Activated T-cell treated with anti-CD3 and anti-CD28 coated beads, Interleukin-2, amount 50 U/mL, for 72 hours (primary cell): ENCODE measurements at regions not wholly inside any gene's neighbourhood (a gene's known extent, or its start where the extent isn't known, plus 50 kb on each side); places are given as distances from the start of the nearest gene placed in this dataset.

Source experiments
- ATAC-seq, 2 donors: fragments of 150-1000 bp; cut with Tn5 transposase; replicated peaks in 1 of 2; 2 replicates each; pipeline ENCODE4 v1.10.0; 2021; ENCODE audit warnings: moderate library complexity in 2 of 2, mild to moderate bottlenecking in 1 of 2
- DNase-seq, 2 donors: peaks; one replicate each; pipeline ENCODE4 v3.0.0; 2021 to 2022; ENCODE audit warnings: mixed read lengths in 1 of 2
- H3K27ac Mint-ChIP-seq: one replicate; pipeline ENCODE4 v1.8.0; 2022; ENCODE audit warnings: mild to moderate bottlenecking, moderate library complexity, mixed read lengths
- H3K27me3 Mint-ChIP-seq: one replicate; pipeline ENCODE4 v1.8.0; 2022; ENCODE audit warnings: low read depth, mixed read lengths
- H3K36me3 Mint-ChIP-seq, 2 donors: one replicate each; pipeline ENCODE4 v1.8.0; 2022; ENCODE audit warnings: mixed read lengths in 2 of 2, mild to moderate bottlenecking in 1 of 2; ENCODE audit not compliant: insufficient read depth in 2 of 2
- H3K4me1 Mint-ChIP-seq: one replicate; pipeline ENCODE4 v1.8.0; 2022; ENCODE audit warnings: low read depth, mixed read lengths
- H3K4me3 Mint-ChIP-seq, 2 donors: one replicate each; pipeline ENCODE4 v1.8.0; 2022; ENCODE audit warnings: mild to moderate bottlenecking in 2 of 2, mixed read lengths in 2 of 2, moderate library complexity in 2 of 2
- H3K9me3 Mint-ChIP-seq, 2 donors: one replicate each; pipeline ENCODE4 v1.8.0; 2022; ENCODE audit warnings: mixed read lengths in 2 of 2

DNA sequence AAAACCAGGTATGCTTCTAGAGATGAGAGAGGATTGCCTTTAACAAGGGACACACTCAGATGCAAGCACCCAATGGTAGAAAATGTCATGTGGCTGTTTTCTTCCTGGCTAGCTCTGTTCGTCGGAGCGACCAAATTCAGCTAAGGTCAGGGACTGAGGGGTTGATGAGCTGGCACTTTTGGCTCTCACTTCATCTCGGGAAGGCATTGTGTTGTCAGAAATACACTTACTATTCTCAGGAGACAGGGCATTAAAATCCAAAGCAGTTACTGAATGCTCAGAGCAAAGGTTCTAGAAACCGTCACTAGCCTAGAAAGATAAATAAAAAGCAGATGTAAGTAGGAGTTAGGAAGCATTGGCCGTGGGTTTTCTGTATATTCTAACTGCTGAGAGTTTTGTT is 275.7 kb upstream of the SSTR1 start:
- ATAC-seq, result no peak
- no peaks in the 10 kb centered on the region for H3K4me1 Mint-ChIP-seq
- H3K27me3 Mint-ChIP-seq, result peaks cover 5% of the 10 kb centered on the region
- DNase-seq, result no peak
- no peaks in the 10 kb centered on the region for H3K36me3 Mint-ChIP-seq
- H3K27ac Mint-ChIP-seq, result no peak overlapping the region
- no peaks in the 10 kb centered on the region for H3K9me3 Mint-ChIP-seq
- no peak overlapping the region for H3K4me3 Mint-ChIP-seq

- no peak overlapping the region for H3K4me3 Mint-ChIP-seq
- H3K27me3 Mint-ChIP-seq, result peaks cover 5% of the 10 kb centered on the region
- H3K9me3 Mint-ChIP-seq, result no peaks in the 10 kb centered on the region
Measured at GRCh38 chr14:37932481-37932880, 275.2 kb upstream of the SSTR1 start.

GRCh38 chr14:37936971-37937370 is 270.7 kb upstream of the SSTR1 start:
- H3K9me3 Mint-ChIP-seq, result peaks cover 0 to 2% of the 10 kb centered on the region in 2 donors
- ATAC-seq (no peak), DNase-seq (no peak)

More at GRCh38 chr14:37932481-37932880, 275.2 kb upstream of the SSTR1 start:
- Mint-ChIP-seq H3K36me3 (no peaks in the 10 kb centered on the region), H3K4me1 (no peaks in the 10 kb centered on the region), H3K27ac (no peak overlapping the region)
- ATAC-seq (no peak), DNase-seq (no peak)

DNA sequence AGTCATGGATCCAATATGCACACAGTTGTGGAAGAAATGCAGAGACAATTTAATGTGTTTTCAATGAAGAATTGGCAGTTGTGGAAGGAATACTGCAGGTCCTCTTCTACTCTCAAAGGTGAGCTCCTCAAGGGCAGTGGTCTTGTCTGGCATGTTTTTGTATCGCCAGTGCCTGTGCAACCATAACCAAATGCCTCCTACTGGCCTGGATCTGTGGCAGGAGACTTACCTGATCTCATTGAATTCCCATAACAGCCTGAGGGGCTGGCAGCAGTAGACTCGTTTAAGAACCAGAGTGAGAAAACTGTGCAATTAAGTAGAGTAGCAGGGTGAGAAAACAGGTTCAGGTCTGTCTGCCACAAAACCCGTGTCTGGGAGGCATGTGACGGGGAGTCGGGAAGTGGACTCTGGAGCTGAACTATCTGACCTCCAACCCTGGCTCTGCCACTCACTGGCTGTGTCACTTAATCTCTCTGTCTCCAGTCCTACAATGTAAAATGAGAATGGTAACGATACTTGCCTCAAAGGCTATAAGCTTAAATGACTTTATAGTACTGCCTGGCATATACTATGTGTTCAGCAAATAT is 268.2 kb upstream of the SSTR1 start:
- Mint-ChIP-seq H3K36me3 (no peaks in the 10 kb centered on the region), H3K27me3 (peaks cover 6% of the 10 kb centered on the region), H3K27ac (no peak overlapping the region), H3K9me3 (peaks cover under 1 to 2% of the 10 kb centered on the region in 2 donors), H3K4me1 (no peaks in the 10 kb centered on the region), H3K4me3 (no peak overlapping the region)
- DNase-seq, result no peak
- ATAC-seq, result no peak

More at GRCh38 chr14:37936971-37937370, 270.7 kb upstream of the SSTR1 start:
- Mint-ChIP-seq H3K4me1 (no peaks in the 10 kb centered on the region), H3K4me3 (no peak overlapping the region), H3K27ac (no peak overlapping the region), H3K36me3 (no peaks in the 10 kb centered on the region), H3K27me3 (peaks cover 6% of the 10 kb centered on the region)

DNA sequence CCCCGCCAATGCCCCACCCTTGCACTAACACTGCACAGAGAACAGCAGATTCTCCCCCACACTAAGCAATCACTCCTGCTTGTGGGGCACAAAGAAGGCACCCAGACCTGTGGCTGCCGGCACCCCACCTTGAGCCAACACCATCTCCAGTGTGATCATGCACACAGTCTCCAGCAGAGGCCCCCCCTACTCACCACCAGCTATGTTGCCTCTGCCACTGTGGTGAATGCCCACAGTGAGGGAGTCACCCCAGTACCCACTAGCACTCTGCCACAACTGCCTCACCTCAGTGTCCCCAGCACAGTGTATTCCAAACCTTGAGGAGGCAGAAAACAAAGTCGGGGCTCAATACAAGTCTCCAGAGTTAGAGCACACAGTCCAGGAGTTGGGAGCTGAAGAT is 261.7 kb upstream of the SSTR1 start:
- H3K27ac Mint-ChIP-seq, result no peak overlapping the region
- peaks cover 6% of the 10 kb centered on the region for H3K27me3 Mint-ChIP-seq
- peaks cover 5 to 7% of the 10 kb centered on the region in 2 donors for H3K36me3 Mint-ChIP-seq
- no peak for DNase-seq
- peaks cover 12 to 18% of the 10 kb centered on the region in 2 donors for H3K9me3 Mint-ChIP-seq
- H3K4me1 Mint-ChIP-seq, result no peaks in the 10 kb centered on the region
- ATAC-seq, result no peak
- no peak overlapping the region for H3K4me3 Mint-ChIP-seq

DNA sequence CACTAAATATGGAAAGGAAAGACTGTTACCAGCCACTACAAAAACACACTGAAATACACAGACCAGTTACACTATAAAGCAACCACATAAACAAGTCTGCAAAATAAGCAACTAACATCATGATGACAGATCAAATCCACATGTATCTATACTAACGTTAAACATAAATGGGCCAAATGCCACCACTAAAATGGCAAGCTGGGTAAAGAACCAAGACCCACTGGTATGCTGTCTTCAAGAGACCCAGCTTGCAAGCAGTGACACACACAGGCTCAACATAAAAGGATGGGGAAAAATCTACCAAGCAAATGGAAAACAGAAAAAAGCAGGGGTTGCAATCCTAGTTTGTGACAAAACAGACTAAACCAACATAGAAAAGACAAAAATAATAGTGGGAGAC is 260.9 kb upstream of the SSTR1 start:
- ATAC-seq (no peak), DNase-seq (no peak)
- Mint-ChIP-seq H3K4me1 (no peaks in the 10 kb centered on the region), H3K27ac (no peak overlapping the region), H3K4me3 (no peak overlapping the region), H3K9me3 (peaks cover 10 to 18% of the 10 kb centered on the region in 2 donors), H3K36me3 (peaks cover 5 to 7% of the 10 kb centered on the region in 2 donors), H3K27me3 (peaks cover 1% of the 10 kb centered on the region)

GRCh38 chr14:37948266-37948665 is 259.4 kb upstream of the SSTR1 start:
- DNase-seq, result no peak
- no peak for ATAC-seq
- H3K9me3 Mint-ChIP-seq, result peaks cover 10 to 18% of the 10 kb centered on the region in 2 donors
- H3K4me1 Mint-ChIP-seq, result no peaks in the 10 kb centered on the region
- H3K36me3 Mint-ChIP-seq, result peaks cover 5 to 7% of the 10 kb centered on the region in 2 donors
- no peaks in the 10 kb centered on the region for H3K27me3 Mint-ChIP-seq
- H3K27ac Mint-ChIP-seq, result no peak overlapping the region
- H3K4me3 Mint-ChIP-seq, result no peak overlapping the region

DNA sequence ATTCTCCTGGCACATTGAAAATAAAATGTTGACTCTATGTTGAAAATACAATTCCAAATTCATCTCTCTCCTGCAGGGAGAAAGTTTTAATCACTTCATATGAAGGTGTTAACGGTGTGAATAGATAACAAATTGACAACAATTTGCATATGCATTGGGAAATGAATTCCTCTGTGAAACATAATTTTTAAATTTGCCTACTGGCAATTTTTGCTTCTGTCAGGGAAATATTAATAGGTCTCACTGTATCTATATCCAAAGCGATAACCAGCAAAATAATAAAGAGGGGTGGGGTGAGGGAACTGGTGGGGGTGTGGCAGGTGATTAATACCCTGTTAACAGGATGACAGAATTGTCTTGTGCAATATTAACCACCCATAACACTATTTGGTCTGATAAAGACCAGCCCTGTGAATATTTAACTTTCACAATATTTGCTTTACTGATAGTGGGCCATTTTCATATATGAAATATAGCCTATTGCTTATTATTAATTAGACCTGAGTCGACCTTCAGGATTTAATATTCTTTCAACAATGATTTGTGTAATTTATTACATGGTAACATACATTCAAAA is 239.0 kb upstream of the SSTR1 start:
- no peak for ATAC-seq

DNA sequence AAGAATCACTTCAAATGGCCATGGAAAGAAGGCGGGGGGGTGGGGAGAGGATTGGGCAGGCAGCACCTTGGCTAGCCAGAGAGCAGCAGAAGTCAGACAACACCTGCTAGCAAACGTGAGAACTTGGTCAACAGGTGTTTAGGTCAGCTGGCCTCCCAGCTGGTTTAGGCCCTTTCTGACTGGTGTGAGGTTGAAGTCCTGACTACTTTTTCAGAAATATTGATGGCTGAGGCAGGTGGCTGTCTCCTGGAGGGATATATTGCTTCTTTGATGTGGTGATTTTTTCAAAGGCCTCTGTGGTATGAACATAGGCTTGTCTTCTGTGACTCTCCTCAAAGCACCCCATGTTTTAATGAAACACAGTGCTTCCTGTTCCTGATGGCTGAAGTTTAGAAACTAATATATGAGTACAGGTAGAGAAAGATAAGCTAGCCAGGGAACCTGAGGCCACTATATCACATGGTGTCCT is 238.2 kb upstream of the SSTR1 start:
- DNase-seq, result no peak
- ATAC-seq, result no peak
- Mint-ChIP-seq H3K27me3 (peaks cover 5% of the 10 kb centered on the region), H3K4me3 (no peak overlapping the region), H3K4me1 (no peaks in the 10 kb centered on the region), H3K27ac (no peak overlapping the region), H3K9me3 (peaks cover 2 to 6% of the 10 kb centered on the region in 2 donors), H3K36me3 (no peaks in the 10 kb centered on the region)

More for the DNA sequence above, 239.0 kb upstream of the SSTR1 start:
- Mint-ChIP-seq H3K4me1 (no peaks in the 10 kb centered on the region), H3K4me3 (no peak overlapping the region), H3K9me3 (peaks cover 3 to 7% of the 10 kb centered on the region in 2 donors), H3K27ac (no peak overlapping the region), H3K27me3 (no peaks in the 10 kb centered on the region), H3K36me3 (no peaks in the 10 kb centered on the region)
- no peak for DNase-seq

- H3K27ac Mint-ChIP-seq, result no peak overlapping the region
- H3K4me1 Mint-ChIP-seq, result no peaks in the 10 kb centered on the region
Measured at GRCh38 chr14:37970696-37971095, 237.0 kb upstream of the SSTR1 start.

DNA sequence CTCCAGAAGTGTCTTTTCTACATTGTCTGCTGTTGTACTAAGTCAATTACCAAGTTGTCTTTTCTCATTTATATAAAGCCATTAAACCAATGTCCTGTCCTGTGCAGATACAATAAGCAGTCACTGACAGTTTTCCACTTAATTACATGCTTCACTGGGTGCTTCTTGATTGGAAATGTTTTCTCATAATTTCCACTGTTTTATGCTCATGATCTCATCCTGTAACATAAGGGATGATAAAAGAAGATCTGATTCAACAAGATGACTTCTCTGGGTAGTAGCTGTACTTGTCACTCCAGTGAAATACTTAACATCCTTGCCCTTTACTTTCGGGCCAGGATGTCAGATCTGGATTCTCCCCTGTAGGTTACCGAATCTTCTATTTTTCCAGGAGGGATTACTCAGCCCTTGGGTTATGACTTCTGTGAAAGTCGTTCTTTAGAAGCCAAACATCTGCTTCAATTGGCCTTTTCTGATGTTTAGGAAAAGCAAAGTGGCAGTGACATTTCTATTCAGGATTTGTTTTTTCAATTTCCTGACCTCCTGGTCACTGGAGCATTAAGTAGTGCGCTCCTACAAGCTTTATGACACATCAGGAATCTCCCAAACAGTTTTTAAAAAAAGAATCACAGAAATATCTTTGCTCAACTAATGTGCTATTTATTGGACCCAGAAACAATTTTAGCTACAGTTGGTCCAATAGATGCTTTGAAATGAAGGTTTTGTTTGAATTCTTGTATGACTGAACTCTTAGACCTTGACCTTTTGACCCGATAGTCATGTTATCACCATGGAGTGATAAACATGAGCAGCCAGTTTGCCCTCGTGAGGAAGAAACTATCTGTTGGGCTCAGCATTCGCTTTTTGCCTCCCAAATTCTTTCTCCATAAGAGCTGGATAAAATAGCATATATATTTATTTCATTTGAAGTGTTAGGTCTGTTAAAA is 234.5 kb upstream of the SSTR1 start:
- H3K27ac Mint-ChIP-seq, result no peak overlapping the region
- no peaks in the 10 kb centered on the region for H3K4me1 Mint-ChIP-seq
- no peak overlapping the region for H3K4me3 Mint-ChIP-seq
- no peaks in the 10 kb centered on the region for H3K36me3 Mint-ChIP-seq
- H3K27me3 Mint-ChIP-seq, result peaks cover 11% of the 10 kb centered on the region
- DNase-seq (no peak), ATAC-seq (no peak)
- H3K9me3 Mint-ChIP-seq, result no peaks in the 10 kb centered on the region

More at GRCh38 chr14:37970696-37971095, 237.0 kb upstream of the SSTR1 start:
- Mint-ChIP-seq H3K4me3 (no peak overlapping the region), H3K27me3 (peaks cover 11% of the 10 kb centered on the region), H3K9me3 (peaks cover 0 to 2% of the 10 kb centered on the region in 2 donors), H3K36me3 (no peaks in the 10 kb centered on the region)
- DNase-seq (no peak), ATAC-seq (no peak)

DNA sequence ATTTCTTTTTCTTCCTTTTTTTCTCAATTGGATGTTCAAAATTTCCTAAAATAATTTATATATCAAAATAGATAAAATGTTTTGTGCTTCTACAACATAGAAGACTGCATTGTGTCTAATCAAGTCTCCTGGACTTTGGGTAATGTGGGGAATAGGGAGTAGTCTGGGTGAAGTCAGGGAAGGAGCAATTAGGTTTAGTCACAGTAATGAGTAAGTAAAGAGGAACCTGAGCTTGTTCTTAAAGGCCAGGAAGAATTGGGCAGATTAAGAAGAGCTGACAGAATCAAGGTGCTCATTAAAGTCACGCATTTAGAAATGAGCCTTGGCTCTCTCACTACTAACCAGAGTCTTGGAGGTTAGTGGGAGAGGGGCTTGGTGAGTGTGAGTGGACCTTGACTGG is 233.3 kb upstream of the SSTR1 start:
- H3K27ac Mint-ChIP-seq, result no peak overlapping the region
- H3K9me3 Mint-ChIP-seq, result no peaks in the 10 kb centered on the region
- peaks cover 0 to 2% of the 10 kb centered on the region in 2 donors for H3K36me3 Mint-ChIP-seq
- ATAC-seq (no peak), DNase-seq (no peak)
- peaks cover 11% of the 10 kb centered on the region for H3K27me3 Mint-ChIP-seq
- no peaks in the 10 kb centered on the region for H3K4me1 Mint-ChIP-seq
- H3K4me3 Mint-ChIP-seq, result no peak overlapping the region

DNA sequence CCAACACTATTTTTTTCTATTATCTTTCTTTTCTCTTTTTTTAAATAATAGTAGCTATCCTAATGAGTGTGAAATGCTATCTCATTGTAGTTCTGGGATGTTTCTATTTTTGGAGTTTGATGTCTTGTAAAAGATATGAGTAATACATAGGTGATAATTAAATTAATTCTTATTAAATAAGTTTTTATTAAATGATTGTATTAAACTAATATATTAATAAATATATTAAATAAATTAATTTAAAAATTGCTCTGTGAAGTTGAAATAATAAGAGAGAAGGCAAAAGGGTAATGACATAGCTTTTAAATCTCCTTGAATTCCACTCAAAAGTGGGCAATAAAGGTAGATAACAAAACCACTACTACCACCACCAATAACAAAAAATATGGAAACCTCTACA is 230.2 kb upstream of the SSTR1 start:
- no peak for DNase-seq
- peaks cover 11% of the 10 kb centered on the region for H3K27me3 Mint-ChIP-seq
- H3K27ac Mint-ChIP-seq, result no peak overlapping the region
- H3K4me3 Mint-ChIP-seq, result no peak overlapping the region
- peaks cover 0 to 3% of the 10 kb centered on the region in 2 donors for H3K36me3 Mint-ChIP-seq
- H3K4me1 Mint-ChIP-seq, result no peaks in the 10 kb centered on the region
- no peak for ATAC-seq
- H3K9me3 Mint-ChIP-seq, result peaks cover 4 to 6% of the 10 kb centered on the region in 2 donors
